Muscle of arm (tissue), 1 donor: ENCODE measurements at regions not wholly inside any gene's neighbourhood (a gene's known extent, or its start where the extent isn't known, plus 50 kb on each side); places are given as distances from the start of the nearest gene placed in this dataset.

ENCODE experiments used
- DNase-seq: peaks from one replicate; pipeline ENCODE4 v3.0.0-alpha.2; 2013

DNA sequence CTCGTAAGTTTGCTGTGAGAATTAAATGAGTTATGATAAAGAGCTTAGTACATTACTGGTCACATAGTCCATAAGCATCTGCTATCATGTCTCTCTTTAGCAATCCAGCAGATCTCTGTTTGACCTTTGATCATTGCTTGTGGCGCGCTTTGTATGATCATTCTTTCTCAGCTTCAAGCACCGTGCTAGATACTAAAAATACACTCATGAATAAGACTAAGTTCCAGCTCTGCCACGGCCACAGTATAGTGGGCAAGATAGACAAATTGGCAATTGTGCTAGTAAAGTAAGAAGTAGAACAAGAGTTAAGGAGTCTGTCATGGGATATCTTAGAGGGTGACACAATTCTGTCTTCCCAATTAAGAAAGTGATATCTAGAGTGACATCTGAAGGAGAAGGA is 75.2 kb upstream of the ADGRF1 start:
- DNase-seq, result no peak

DNA sequence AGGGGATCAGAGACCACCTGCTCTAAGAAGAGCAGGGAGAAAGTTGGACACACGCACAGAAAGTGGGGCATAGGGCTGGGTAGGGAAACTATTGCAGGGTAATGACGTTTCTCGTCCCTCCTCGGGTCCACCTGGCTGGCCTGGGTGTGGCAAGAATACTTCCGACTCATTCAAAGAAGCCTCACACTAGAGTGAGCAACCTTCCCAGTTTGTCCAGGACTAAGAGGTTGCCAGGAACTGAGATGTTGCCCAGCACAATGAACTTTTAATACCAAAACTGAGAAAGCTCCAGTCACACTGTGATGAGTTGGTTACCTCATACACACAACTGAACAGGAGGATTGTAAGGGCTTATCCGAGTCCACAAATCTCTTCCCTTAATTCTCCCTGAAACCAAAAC is 74.5 kb upstream of the ADGRF1 start:
- no peak for DNase-seq

DNA sequence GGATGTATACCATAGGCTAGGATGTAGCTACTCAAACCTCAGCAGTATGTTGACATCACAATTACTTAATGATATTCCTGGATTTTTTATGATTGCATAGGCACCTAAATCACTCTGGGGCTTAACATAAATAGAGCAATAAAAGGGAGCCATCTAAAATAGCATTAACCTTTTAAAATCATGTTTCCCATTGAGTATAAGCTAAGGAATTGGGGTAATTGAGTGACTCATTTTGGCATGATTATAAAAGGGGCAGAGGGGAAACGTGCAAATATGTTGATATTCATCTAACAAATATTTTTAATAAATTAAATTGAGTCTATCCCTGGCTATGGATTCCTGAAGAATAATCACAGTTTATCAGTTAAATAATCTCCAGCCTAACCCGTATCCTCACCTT is 74.0 kb upstream of the ADGRF1 start:
- no peak for DNase-seq

GRCh38 chr6:47114460-47114859 is 72.3 kb upstream of the ADGRF1 start:
- no peak for DNase-seq

- no peak for DNase-seq
These were observed 70.2 kb upstream of the ADGRF1 start for GRCh38 chr6:47112317-47112716.

GRCh38 chr6:47111685-47112084 is 69.6 kb upstream of the ADGRF1 start:
- DNase-seq, result no peak

DNA sequence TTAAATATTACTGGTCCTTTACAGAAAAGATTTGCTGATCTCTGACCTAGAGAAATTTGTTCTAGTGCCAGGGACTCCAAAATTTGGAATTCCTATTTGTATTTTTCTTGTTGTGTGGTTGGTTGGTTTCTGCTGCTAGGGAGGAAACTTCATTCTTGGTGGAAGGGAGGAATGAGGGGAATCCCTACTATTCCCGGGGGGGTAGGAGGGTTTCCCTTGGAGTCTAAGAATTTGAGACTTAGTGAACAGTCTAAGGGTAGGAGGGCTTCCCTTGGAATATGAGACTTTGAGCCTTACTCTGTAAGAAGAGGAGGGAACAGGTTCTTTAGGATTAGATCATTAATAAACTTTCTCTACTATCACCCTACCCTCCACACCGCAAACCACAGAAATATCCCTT is 67.1 kb upstream of the ADGRF1 start:
- no peak for DNase-seq

DNA sequence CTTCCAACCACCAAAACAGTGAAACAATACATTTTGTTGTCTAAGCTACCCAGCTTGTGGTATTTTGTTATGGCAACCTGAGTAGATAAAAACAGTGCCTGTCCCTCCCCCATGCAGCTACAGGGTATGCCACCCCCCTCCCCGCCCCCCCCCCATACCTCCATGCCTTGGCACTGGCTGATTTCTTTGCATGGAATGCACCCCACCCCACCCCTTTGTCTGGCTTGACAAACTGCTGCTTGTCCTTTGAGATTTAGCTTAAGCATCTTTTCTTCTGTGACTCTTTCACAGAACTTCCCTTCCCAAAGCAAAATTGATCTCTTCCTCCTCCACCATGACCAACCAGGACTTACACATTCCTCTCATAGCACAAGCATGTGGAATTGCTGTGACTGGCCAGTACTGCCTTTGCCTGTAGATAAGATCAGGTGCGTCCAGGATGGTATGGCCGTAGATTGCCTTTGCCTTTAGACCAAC is 64.6 kb upstream of the ADGRF1 start:
- DNase-seq, result no peak

DNA sequence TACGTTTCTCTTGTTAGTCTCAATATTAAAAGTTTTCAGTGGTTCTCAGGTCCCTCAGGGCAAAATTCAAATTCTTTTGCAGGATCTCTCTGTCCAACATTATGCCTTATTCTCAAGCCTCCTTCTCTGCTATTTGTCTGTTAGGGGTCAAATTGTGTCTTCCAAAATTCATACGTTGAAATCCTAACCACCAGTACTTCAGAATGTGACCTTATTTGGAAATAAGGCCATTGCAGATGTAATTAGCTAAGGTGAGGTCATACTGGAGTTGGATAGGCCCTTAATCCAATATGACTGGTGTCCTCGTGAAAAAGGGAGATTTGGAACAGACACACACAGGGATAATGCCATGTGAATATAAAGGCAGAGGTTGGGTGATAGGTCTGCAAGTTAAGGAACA is 64.1 kb upstream of the ADGRF1 start:
- DNase-seq, result no peak

- no peak for DNase-seq
These were observed 63.5 kb upstream of the ADGRF1 start for GRCh38 chr6:47105469-47106178.

DNA sequence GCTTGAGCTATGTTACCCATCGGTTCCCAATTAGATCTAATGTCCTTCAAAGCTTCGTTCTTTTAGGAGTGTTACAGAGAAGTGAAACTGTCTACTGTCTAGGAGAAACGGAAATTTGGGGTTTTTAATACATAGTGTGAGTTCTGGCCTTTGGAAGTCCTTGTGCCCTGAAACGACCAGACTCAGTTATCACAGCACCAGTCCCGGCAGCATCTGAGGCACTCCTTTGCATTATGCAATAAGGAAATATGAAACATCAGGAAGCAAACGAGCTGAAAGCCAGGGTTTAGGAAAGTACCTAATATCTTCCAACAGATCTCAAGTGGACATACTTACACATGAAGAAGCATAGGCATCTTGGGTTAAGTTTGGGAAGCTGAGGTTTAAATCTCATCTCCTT is 61.8 kb upstream of the ADGRF1 start:
- no peak for DNase-seq

- DNase-seq, result no peak
These were observed 60.2 kb upstream of the ADGRF1 start for GRCh38 chr6:47102331-47102730.

DNA sequence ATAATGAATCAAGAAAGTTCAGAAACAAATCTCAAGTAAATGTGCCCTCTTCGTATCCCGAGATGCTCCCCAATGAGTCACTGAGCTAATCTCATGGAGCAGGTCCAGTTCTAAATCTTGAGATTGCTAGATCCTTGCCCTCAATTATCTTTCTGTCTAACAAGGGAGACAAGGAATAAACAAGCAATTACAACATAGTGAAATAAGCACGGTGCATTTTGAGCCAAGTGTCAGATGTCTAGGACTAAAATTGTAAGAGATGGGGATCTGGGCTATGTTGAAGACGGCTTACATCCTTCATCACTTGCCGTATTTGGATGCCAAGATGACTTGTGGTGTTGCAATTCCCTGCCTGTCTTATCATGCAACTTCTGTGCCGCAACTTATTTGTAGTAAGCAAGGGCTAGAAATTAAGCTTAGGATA is 56.5 kb upstream of the ADGRF1 start:
- no peak for DNase-seq

- peak; percentile 56 for DNase-seq
These were observed 55.2 kb upstream of the ADGRF1 start for GRCh38 chr6:47097092-47097945.

DNA sequence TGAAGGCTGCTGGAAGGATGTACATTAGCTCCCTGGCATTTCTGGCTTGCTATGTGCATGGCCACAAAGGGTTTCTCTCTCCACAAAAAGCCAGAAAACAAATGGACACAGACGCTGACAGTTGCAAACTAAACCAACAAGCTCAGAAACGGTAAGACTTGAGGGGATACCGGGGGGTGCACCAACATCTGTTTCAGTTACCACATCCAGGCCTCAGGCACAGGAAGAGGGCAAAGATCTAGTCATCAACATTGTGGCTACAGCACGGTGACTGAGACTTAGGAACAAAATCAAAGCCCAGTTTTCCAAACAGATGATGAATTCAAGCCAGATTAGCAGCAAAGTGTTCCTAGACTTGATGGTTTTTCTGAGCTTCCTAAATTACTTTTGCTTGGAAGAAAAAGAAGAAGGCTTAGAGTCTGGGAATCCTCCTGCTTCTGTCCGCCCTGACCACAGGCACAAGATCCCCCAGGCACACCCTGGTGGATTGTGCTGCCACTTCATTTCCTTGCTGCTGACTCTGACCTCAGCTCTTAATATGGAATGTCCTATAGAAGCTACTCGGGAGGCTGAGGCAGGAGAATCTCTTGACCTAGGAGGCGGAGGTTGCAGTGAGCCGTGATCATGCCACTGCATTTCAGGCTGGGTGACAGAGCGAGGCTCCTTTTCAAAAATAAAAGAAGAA is 54.2 kb upstream of the ADGRF1 start:
- no peak for DNase-seq

- DNase-seq, result no peak
These were observed 52.3 kb upstream of the ADGRF1 start for GRCh38 chr6:47094241-47094925.

DNA sequence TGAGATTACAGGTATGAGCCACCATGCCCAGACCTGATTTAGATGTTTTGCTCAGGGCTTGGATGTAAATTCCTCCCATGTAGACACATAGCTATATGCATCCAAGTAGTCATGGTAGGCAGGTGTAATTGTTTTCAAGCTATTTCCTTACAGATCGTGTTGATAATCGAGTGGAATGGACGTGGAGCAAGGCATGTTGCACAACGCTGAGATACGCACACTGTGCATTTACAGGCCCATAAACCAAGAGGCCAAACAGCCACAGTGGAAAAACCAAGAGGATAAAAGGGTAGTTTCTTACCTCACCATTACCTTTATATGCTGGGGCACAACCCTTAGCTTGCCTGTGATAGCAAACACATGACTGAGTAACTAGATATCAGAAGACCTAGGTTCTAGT is 51.0 kb upstream of the ADGRF1 start:
- no peak for DNase-seq

- DNase-seq, result no peak
These were observed 49.9 kb upstream of the ADGRF1 start for GRCh38 chr6:47091886-47092668.
